SK-N-SH (cell line): ENCODE measurements at regions not wholly inside any gene's neighbourhood (a gene's known extent, or its start where the extent isn't known, plus 50 kb on each side); places are given as distances from the start of the nearest gene placed in this dataset.

ENCODE experiments used
- CTCF ChIA-PET: fragments of 300-600, 350-600 bp; formaldehyde crosslinking; extraction: SDS; loops from one replicate; lab custom pipeline; 2021; lab: Yijun Ruan, JAX
- POLR2A ChIA-PET: fragments of 350-600 bp; sonication (Branson Sonifier 250); formaldehyde crosslinking; extraction: SDS; loops from one replicate; lab custom pipeline; 2020; ENCODE audit warnings: antibody characterized with exemption, inconsistent platforms; lab: Yijun Ruan, JAX
- DNase-seq: peaks from one replicate; pipeline ENCODE4 v3.0.0; 2012
- H2AFZ ChIP-seq: fragments of 200-600 bp; sonication (generic); 2 replicates; pipeline ENCODE4 v1.8.1; 2016; ENCODE audit warnings: antibody characterized with exemption, mild to moderate bottlenecking, low read depth
- H3F3A ChIP-seq: fragments of 200-600 bp; sonication (generic); replicated peaks from 2 replicates; pipeline ENCODE3; 2016; ENCODE audit warnings: antibody characterized with exemption, mild to moderate bottlenecking; ENCODE audit not compliant: insufficient read depth
- H3K27ac ChIP-seq, 2 experiments: fragments of 200-500 bp in 1 of 2; fragments of 200-600 bp in 1 of 2; sonication (Bioruptor generic) in 1 of 2; sonication (generic), shearing (Covaris generic) in 1 of 2; 2 replicates each; pipeline versions ENCODE4 v1.5.1 to v1.6.1; 2014 to 2016; ENCODE audit warnings: low read depth in 2 of 2, inconsistent platforms in 1 of 2, low read length in 1 of 2, mild to moderate bottlenecking in 1 of 2, mixed read lengths in 1 of 2
- H3K27me3 ChIP-seq: fragments of 200-600 bp; sonication (generic), shearing (Covaris generic); 2 replicates; pipeline ENCODE4 v1.6.1; 2016; ENCODE audit warnings: mixed run types; ENCODE audit not compliant: insufficient read depth
- H3K36me3 ChIP-seq, 2 experiments: fragments of 200-500 bp in 1 of 2; fragments of 200-600 bp in 1 of 2; sonication (Bioruptor generic) in 1 of 2; sonication (generic) in 1 of 2; replicated peaks in 1 of 2; 2 replicates each; pipeline versions ENCODE3 to v1.5.1; 2014 to 2016; ENCODE audit warnings: low read length in 1 of 2, mild to moderate bottlenecking in 1 of 2; ENCODE audit not compliant: insufficient read depth in 2 of 2, control insufficient read depth in 1 of 2
- H3K4me1 ChIP-seq, 2 experiments: fragments of 200-500 bp in 1 of 2; fragments of 200-600 bp in 1 of 2; sonication (Bioruptor generic) in 1 of 2; sonication (generic), shearing (Covaris generic) in 1 of 2; 2 replicates each; pipeline versions ENCODE4 v1.5.1 to v1.6.1; 2014 to 2016; ENCODE audit warnings: low read depth in 1 of 2, low read length in 1 of 2, mixed run types in 1 of 2; ENCODE audit not compliant: insufficient read depth in 2 of 2, control insufficient read depth in 1 of 2
- H3K4me2 ChIP-seq: fragments of 200-600 bp; sonication (generic), shearing (Covaris generic); 2 replicates; pipeline ENCODE4 v1.6.1; 2017; ENCODE audit warnings: mixed run types
- H3K4me3 ChIP-seq, 2 experiments: fragments of 200-500 bp in 1 of 2; fragments of 200-600 bp in 1 of 2; sonication (Bioruptor generic) in 1 of 2; sonication (generic), shearing (Covaris generic) in 1 of 2; 2 replicates each; pipeline versions ENCODE4 v1.5.1 to v1.8.1; 2014 to 2016; ENCODE audit warnings: low read depth in 2 of 2, inconsistent platforms in 1 of 2, low read length in 1 of 2, mild to moderate bottlenecking in 1 of 2, mixed read lengths in 1 of 2, moderate library complexity in 1 of 2
- H3K79me2 ChIP-seq: fragments of 200-600 bp; sonication (generic); 2 replicates; pipeline ENCODE4 v1.8.1; 2017; ENCODE audit warnings: mild to moderate bottlenecking; ENCODE audit not compliant: insufficient read depth
- H3K9ac ChIP-seq: fragments of 200-600 bp; sonication (generic); 2 replicates; pipeline ENCODE4 v1.6.1; 2017; ENCODE audit warnings: mixed run types
- H3K9me2 ChIP-seq: fragments of 200-600 bp; sonication (generic); 2 replicates; pipeline ENCODE4 v1.6.1; 2017; ENCODE audit warnings: mixed run types
- H3K9me3 ChIP-seq: fragments of 200-600 bp; sonication (generic); 2 replicates; pipeline ENCODE4 v1.6.1; 2017; ENCODE audit warnings: mixed run types, mild to moderate bottlenecking, moderate library complexity
- H4K20me1 ChIP-seq: fragments of 200-600 bp; sonication (generic); 2 replicates; pipeline ENCODE4 v1.6.1; 2017; ENCODE audit warnings: mild to moderate bottlenecking, mixed run types; ENCODE audit not compliant: insufficient read depth
- CHD2 ChIP-seq: fragments of 150-350 bp; IDR thresholded peaks from 2 replicates; pipeline ENCODE4 v1.6.1; 2018; ENCODE audit warnings: low read length; ENCODE audit not compliant: partially characterized antibody
- CTCF ChIP-seq: fragments of 200-600 bp; sonication (generic); IDR thresholded peaks from 2 replicates; pipeline ENCODE4 v1.6.1; 2017; ENCODE audit warnings: antibody characterized with exemption, mild to moderate bottlenecking, moderate library complexity
- ELF1 ChIP-seq: IDR thresholded peaks from 2 replicates; pipeline ENCODE4 v1.4.0; 2012
- EZH2phosphoT487 ChIP-seq: fragments of 200-600 bp; sonication (generic); IDR thresholded peaks from 2 replicates; pipeline ENCODE4 v1.6.1; 2017; ENCODE audit warnings: low read depth, mixed run types, mild to moderate bottlenecking, antibody characterized with exemption, moderate library complexity, borderline replicate concordance
- FOXJ3 ChIP-seq: sonication (generic); formaldehyde crosslinking; IDR thresholded peaks from 2 replicates; pipeline ENCODE4 v1.5.1; 2020; ENCODE audit warnings: mild to moderate bottlenecking, missing genetic modification reagents
- GABPA ChIP-seq: IDR thresholded peaks from 2 replicates; pipeline ENCODE4 v1.4.0; 2012; ENCODE audit warnings: low read depth, mild to moderate bottlenecking
- GATA2 ChIP-seq: sonication (generic); formaldehyde crosslinking; IDR thresholded peaks from 2 replicates; pipeline ENCODE4 v1.5.0; 2020; ENCODE audit warnings: mild to moderate bottlenecking, missing genetic modification reagents
- MAX ChIP-seq: IDR thresholded peaks from 2 replicates; pipeline ENCODE4 v1.4.0; 2012; ENCODE audit warnings: low read depth
- MXI1 ChIP-seq: IDR thresholded peaks from 2 replicates; pipeline ENCODE4 v1.6.1; 2012; ENCODE audit warnings: mild to moderate bottlenecking, low read depth, low read length, improper control_type of control experiment
- PBX3 ChIP-seq: IDR thresholded peaks from 2 replicates; pipeline ENCODE4; 2012
- POLR2AphosphoS5 ChIP-seq: IDR thresholded peaks from 2 replicates; pipeline ENCODE4 v1.6.1; 2012; ENCODE audit warnings: low read depth, low read length
- RCOR1 ChIP-seq: fragments of 150-350 bp; IDR thresholded peaks from 2 replicates; pipeline ENCODE4 v1.6.1; 2017; ENCODE audit warnings: antibody characterized with exemption, low read length
- REST ChIP-seq: IDR thresholded peaks from 2 replicates; pipeline ENCODE4 v1.6.1; 2012; ENCODE audit warnings: mild to moderate bottlenecking, low read depth, low read length, moderate library complexity
- RXRA ChIP-seq: IDR thresholded peaks from 2 replicates; pipeline ENCODE4 v1.4.0; 2012; ENCODE audit warnings: low read depth, mild to moderate bottlenecking, borderline replicate concordance
- SIN3A ChIP-seq: IDR thresholded peaks from 2 replicates; pipeline ENCODE4 v1.6.1; 2012; ENCODE audit warnings: low read depth, mild to moderate bottlenecking, low read length, moderate library complexity, borderline replicate concordance
- SMC3 ChIP-seq: IDR thresholded peaks from 2 replicates; pipeline ENCODE4 v1.6.1; 2012; ENCODE audit warnings: low read depth, low read length, improper control_type of control experiment
- TAF1 ChIP-seq: IDR thresholded peaks from 2 replicates; pipeline ENCODE4 v1.6.1; 2012; ENCODE audit warnings: low read depth, mild to moderate bottlenecking, low read length, moderate library complexity, borderline replicate concordance
- WGBS: methylation state at CpG from one replicate; pipeline ENCODE4 v1.1.6; 2017; ENCODE audit warnings: low lambda C conversion rate; 5-methylcytosine and 5-hydroxymethylcytosine counted together

GRCh38 chr6:91428953-91429560 is 842.2 kb upstream of the MAP3K7 start:
- Histone ChIP-seq H3K9me2 (no peaks in the 10 kb centered on the region), H2AFZ (no peak overlapping the region), H3K27ac (no peak overlapping the region), H3K9me3 (no peaks in the 10 kb centered on the region), H3K4me2 (no peak overlapping the region), H3K36me3 (no peaks in the 10 kb centered on the region), H3K4me1 (no peaks in the 10 kb centered on the region), H4K20me1 (no peaks in the 10 kb centered on the region), H3F3A (no peaks in the 10 kb centered on the region), H3K4me3 (no peak overlapping the region), H3K9ac (no peak overlapping the region), H3K27me3 (no peaks in the 10 kb centered on the region), H3K79me2 (no peaks in the 10 kb centered on the region)
- DNase-seq = no peak
- ChIA-PET CTCF (no interaction called here), POLR2A (no interaction called here)
- TF ChIP-seq POLR2AphosphoS5 (no peak), ELF1 (no peak), CTCF (peak; percentile 36), PBX3 (no peak)

GRCh38 chr6:91428296-91428695 is 841.4 kb upstream of the MAP3K7 start:
- Histone ChIP-seq H3K27ac (no peak overlapping the region), H3K9me3 (no peaks in the 10 kb centered on the region), H2AFZ (no peak overlapping the region), H3K27me3 (no peaks in the 10 kb centered on the region), H3K4me3 (no peak overlapping the region), H3K9ac (no peak overlapping the region), H4K20me1 (no peaks in the 10 kb centered on the region), H3K4me1 (no peaks in the 10 kb centered on the region), H3K36me3 (no peaks in the 10 kb centered on the region), H3K9me2 (no peaks in the 10 kb centered on the region), H3K4me2 (no peak overlapping the region), H3K79me2 (no peaks in the 10 kb centered on the region), H3F3A (no peaks in the 10 kb centered on the region)
- DNase-seq = no peak
- ChIA-PET CTCF (no interaction called here), POLR2A (no interaction called here)
- 21% methylated on average over 3 of the region's 3 CpGs for WGBS
- TF ChIP-seq SIN3A = no peak
- TF ChIP-seq TAF1 = no peak
- TF ChIP-seq CHD2 = no peak
- no peak for TF ChIP-seq GABPA
- no peak for TF ChIP-seq CTCF
- no peak for TF ChIP-seq GATA2 (CRISPR knock-in tag)
- TF ChIP-seq RXRA = no peak
- TF ChIP-seq POLR2AphosphoS5 = no peak
- no peak for TF ChIP-seq SMC3
- no peak for TF ChIP-seq EZH2phosphoT487
- TF ChIP-seq MAX = no peak
- TF ChIP-seq REST = no peak
- TF ChIP-seq RCOR1 = no peak
- no peak for TF ChIP-seq MXI1
- no peak for TF ChIP-seq FOXJ3 (CRISPR knock-in tag)
